HepG2 (cell line): ENCODE measurements at regions not wholly inside any gene's neighbourhood (a gene's known extent, or its start where the extent isn't known, plus 50 kb on each side); places are given as distances from the start of the nearest gene placed in this dataset.

Experiments
- ATAC-seq: fragments of 200-7000 bp; cut with Tn5 transposase; 3 replicates; pipeline ENCODE4 v1.9.1; 2020; ENCODE audit warnings: mild to moderate bottlenecking, moderate library complexity
- BruUV-seq: library from RNA; stranded (reverse); fragments of 400-500 nt; replicated peaks from 2 replicates; lab custom pipeline; 2021; lab: Mats Ljungman, UMichigan
- CTCF ChIA-PET: fragments of 300-600 bp; formaldehyde crosslinking; extraction: SDS; loops from one replicate; lab custom pipeline; 2021; ENCODE audit warnings: low total read pairs, inconsistent platforms, low intra/inter-chr PET ratio; lab: Yijun Ruan, JAX
- POLR2A ChIA-PET: fragments of 350-600 bp; sonication (Branson Sonifier 250); formaldehyde crosslinking; loops from one replicate; lab custom pipeline; 2020; ENCODE audit warnings: antibody characterized with exemption, inconsistent platforms; lab: Yijun Ruan, JAX
- DNase-seq: peaks from one replicate; pipeline ENCODE4 v3.0.0-alpha.2; 2015; ENCODE audit warnings: low spot score
- FAIRE-seq: peaks from 3 replicates; lab custom pipeline; 2011; peaks lifted over from hg19 to GRCh38; lab: Jason Lieb, UNC
- H2AFZ ChIP-seq: one replicate; pipeline ENCODE4 v1.6.1; 2011; ENCODE audit warnings: low read length, inconsistent platforms
- H3K27ac ChIP-seq: fragments of 300-600 bp; 3 replicates; pipeline ENCODE4 v1.8.0; 2011; ENCODE audit warnings: mixed run types, mild to moderate bottlenecking, mixed read lengths, low read length, inconsistent platforms; ENCODE audit not compliant: insufficient read depth; ENCODE audit errors: extremely low read length
- H3K27me3 ChIP-seq, 2 experiments: fragments of 200-600 bp in 1 of 2; 2 replicates in 1 of 2; 3 replicates in 1 of 2; pipeline versions ENCODE4 v1.6.0 to v1.8.0; 2011; ENCODE audit warnings: low read length in 2 of 2, mild to moderate bottlenecking in 2 of 2, moderate library complexity in 2 of 2, inconsistent platforms in 1 of 2; ENCODE audit not compliant: insufficient read depth in 2 of 2, control insufficient read depth in 1 of 2
- H3K36me3 ChIP-seq, 2 experiments: fragments of 200-600 bp in 1 of 2; replicated peaks in 1 of 2; 2 replicates in 1 of 2; 3 replicates in 1 of 2; pipeline versions ENCODE4 v1.5.1 to v1.8.0; 2011; ENCODE audit warnings: low read length in 2 of 2, inconsistent platforms in 1 of 2; ENCODE audit not compliant: insufficient read depth in 2 of 2, control insufficient read depth in 1 of 2
- H3K4me1 ChIP-seq: 2 replicates; pipeline ENCODE4 v1.5.1; 2012; ENCODE audit warnings: low read length, inconsistent platforms; ENCODE audit not compliant: insufficient read depth
- H3K4me2 ChIP-seq: 2 replicates; pipeline ENCODE4 v1.6.0; 2011; ENCODE audit warnings: low read depth, low read length, inconsistent platforms
- H3K4me3 ChIP-seq, 3 experiments: fragments of 200-600 bp in 1 of 3; sonication (generic), shearing (Covaris generic) in 1 of 3; replicated peaks in 1 of 3; 2 replicates each; pipeline ENCODE4 v1.5.1; 2011 to 2016; ENCODE audit warnings: low read length in 3 of 3, inconsistent platforms in 2 of 3, low read depth in 2 of 3, mild to moderate bottlenecking in 2 of 3, control low read depth in 1 of 3, mixed read lengths in 1 of 3; ENCODE audit not compliant: insufficient read depth in 1 of 3
- H3K79me2 ChIP-seq: one replicate; pipeline ENCODE4 v1.6.1; 2011; ENCODE audit warnings: low read length, inconsistent platforms; ENCODE audit not compliant: insufficient read depth
- H3K9ac ChIP-seq: 2 replicates; pipeline ENCODE4 v1.6.0; 2011; ENCODE audit warnings: mild to moderate bottlenecking, low read depth, low read length, inconsistent platforms; ENCODE audit not compliant: insufficient read depth
- H3K9me3 ChIP-seq: 2 replicates; pipeline ENCODE4 v1.5.1; 2012; ENCODE audit warnings: mild to moderate bottlenecking, low read length
- H4K20me1 ChIP-seq: 2 replicates; pipeline ENCODE4 v1.6.0; 2011; ENCODE audit warnings: inconsistent platforms, mild to moderate bottlenecking, low read length, moderate library complexity; ENCODE audit not compliant: insufficient read depth
- CERS6 ChIP-seq: sonication (generic); formaldehyde crosslinking; IDR thresholded peaks from 2 replicates; pipeline ENCODE4 v1.5.0; 2020; ENCODE audit warnings: missing genetic modification reagents
- KAT7 ChIP-seq: IDR thresholded peaks from 2 replicates; pipeline ENCODE4 v1.6.1; 2018; ENCODE audit warnings: borderline replicate concordance, missing compliant biosample characterization
- MIER3 ChIP-seq: IDR thresholded peaks from 2 replicates; pipeline ENCODE4 v1.6.1; 2016; ENCODE audit warnings: missing compliant biosample characterization, borderline replicate concordance
- MTF1 ChIP-seq: sonication (generic); formaldehyde crosslinking; IDR thresholded peaks from 2 replicates; pipeline ENCODE4 v1.5.0; 2020; ENCODE audit warnings: missing genetic modification reagents
- NCOA1 ChIP-seq: sonication (generic); formaldehyde crosslinking; IDR thresholded peaks from 2 replicates; pipeline ENCODE4 v1.9.0; 2021; ENCODE audit warnings: missing genetic modification reagents
- RBM39 ChIP-seq: fragments of 200-400 bp; formaldehyde crosslinking; IDR thresholded peaks from one replicate; pipeline ENCODE4 v1.6.1; 2018; ENCODE audit warnings: antibody characterized with exemption, mild to moderate bottlenecking, low read depth, low read length; ENCODE audit not compliant: poor library complexity, severe bottlenecking
- RFXANK ChIP-seq: IDR thresholded peaks from 2 replicates; pipeline ENCODE4 v1.6.1; 2016
- SIN3A ChIP-seq: IDR thresholded peaks from 2 replicates; pipeline ENCODE4 v1.6.1; 2011; ENCODE audit warnings: low read depth, mild to moderate bottlenecking, control low read depth, low read length, borderline replicate concordance
- THAP8 ChIP-seq: sonication (generic); formaldehyde crosslinking; IDR thresholded peaks from 2 replicates; pipeline ENCODE4 v1.5.1; 2020; ENCODE audit warnings: missing genetic modification reagents, mild to moderate bottlenecking, borderline replicate concordance
- U2AF1 ChIP-seq: fragments of 200-400 bp; formaldehyde crosslinking; optimal IDR thresholded peaks from 2 replicates; pipeline ENCODE3; 2017; ENCODE audit warnings: mild to moderate bottlenecking, low read depth, low read length
- USF2 ChIP-seq, 2 experiments: sonication (generic) in 1 of 2; formaldehyde crosslinking in 1 of 2; IDR thresholded peaks; 2 replicates each; pipeline versions ENCODE4 v1.5.1 to v1.6.1; 2011 to 2020; ENCODE audit warnings: borderline replicate concordance in 1 of 2, low read depth in 1 of 2, low read length in 1 of 2, mild to moderate bottlenecking in 1 of 2, missing genetic modification reagents in 1 of 2, moderate library complexity in 1 of 2
- ZNF530 ChIP-seq: sonication (generic); formaldehyde crosslinking; IDR thresholded peaks from 2 replicates; pipeline ENCODE4 v1.5.0; 2020; ENCODE audit warnings: low read depth, mild to moderate bottlenecking, missing genetic modification reagents
- ZNF646 ChIP-seq: sonication (generic); formaldehyde crosslinking; IDR thresholded peaks from 2 replicates; pipeline ENCODE4 v1.9.0; 2021; ENCODE audit warnings: mild to moderate bottlenecking, missing genetic modification reagents
- WGBS: methylation state at CpG from one replicate; pipeline ENCODE4 v1.1.6; 2017; ENCODE audit warnings: low lambda C conversion rate; 5-methylcytosine and 5-hydroxymethylcytosine counted together
- in situ Hi-C: cut with HindIII; loops from 2 replicates; pipeline ENCODE4 v1.10.0; 2017; ENCODE audit warnings: low pct_unique_long_range_greater_than_20kb; ENCODE audit not compliant: extremely low pct_ligation_motif_present
- intact Hi-C: fragments of 100-400 bp; cut with micrococcal nuclease; formaldehyde crosslinking; loops from one replicate; pipeline ENCODE4 v1.10.0; 2022; ENCODE audit not compliant: unreplicated experiment

GRCh38 chr9:90729351-90729750, 72.3 kb upstream of the SYK start (continued):
- TF ChIP-seq USF2 (IDR thresholded peaks at IDR 0.05; ENCODE audit: low read depth, low read length) (no peak), USF2 (CRISPR knock-in tag; IDR thresholded peaks at IDR 0.05; ENCODE audit: borderline replicate concordance) (no peak), MTF1 (no peak), SIN3A (no peak), RFXANK (CRISPR knock-in tag) (no peak), NCOA1 (CRISPR knock-in tag) (no peak), ZNF530 (CRISPR knock-in tag) (no peak)

- no peak overlapping the region for H3K9ac ChIP-seq
- no TSS peak for BruUV-seq
- peaks cover 1 to 15% of the 10 kb centered on the region in 2 experiments; a peak in 2 of 5 replicates for H3K27me3 ChIP-seq
- 16% methylated on average over 6 of the region's 6 CpGs for WGBS
- in situ Hi-C loops (no loop called here), intact Hi-C loops (no loop called here)
- DNase-seq (no peak), FAIRE-seq (no peak), ATAC-seq (no peak)
- no peaks in the 10 kb centered on the region for H3K36me3 ChIP-seq
- H3K79me2 ChIP-seq = no peaks in the 10 kb centered on the region
- no peaks in the 10 kb centered on the region for H3K9me3 ChIP-seq
- H2AFZ ChIP-seq = no peak overlapping the region
- ChIA-PET POLR2A (no interaction called here), CTCF (no interaction called here)
- no peak overlapping the region for H3K4me3 ChIP-seq
- no peaks in the 10 kb centered on the region for H4K20me1 ChIP-seq
- H3K4me2 ChIP-seq = no peak overlapping the region
- H3K27ac ChIP-seq = no peak overlapping the region
- H3K4me1 ChIP-seq = no peaks in the 10 kb centered on the region
- TF ChIP-seq SIN3A (no peak), ZNF646 (no peak), U2AF1 (no peak), THAP8 (CRISPR knock-in tag) (no peak), RBM39 (no peak), MIER3 (CRISPR knock-in tag) (no peak), KAT7 (CRISPR knock-in tag) (no peak), CERS6 (CRISPR knock-in tag) (no peak)
Observed at GRCh38 chr9:90727488-90727887, 74.1 kb upstream of the SYK start.
